ENCODE measurements at regions not wholly inside any gene's neighbourhood (a gene's known extent, or its start where the extent isn't known, plus 50 kb on each side); places are given as distances from the start of the nearest gene placed in this dataset.
A peak's percentile ranks its signal among the peaks of the same experiment; 100 is the strongest.

DNA sequence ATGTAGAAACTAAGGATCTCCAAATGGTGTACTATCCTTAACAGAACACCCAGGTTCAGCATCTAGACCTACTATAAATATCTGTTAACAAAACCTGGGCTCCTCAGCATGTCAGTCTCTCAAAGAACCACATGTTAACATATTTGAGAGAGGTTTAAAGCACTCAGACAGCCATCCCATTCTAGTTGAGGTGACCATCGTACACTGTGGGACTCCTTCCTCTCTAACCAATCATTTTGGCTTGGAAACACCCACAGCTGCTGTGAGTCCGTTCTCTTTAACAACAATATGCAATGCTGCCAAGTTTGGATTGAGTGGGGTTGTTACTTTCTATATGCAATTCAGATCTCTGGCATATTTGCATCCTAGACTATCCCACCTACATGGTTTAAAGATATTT lies 105.8 kb downstream of the MRPL39 start:
- no peak for DNase-seq (ENCODE audit: low read depth)
- no peak overlapping the region for H3K4me3 ChIP-seq (ENCODE audit: low read depth, low read length)
- TF ChIP-seq, protein P1, sequence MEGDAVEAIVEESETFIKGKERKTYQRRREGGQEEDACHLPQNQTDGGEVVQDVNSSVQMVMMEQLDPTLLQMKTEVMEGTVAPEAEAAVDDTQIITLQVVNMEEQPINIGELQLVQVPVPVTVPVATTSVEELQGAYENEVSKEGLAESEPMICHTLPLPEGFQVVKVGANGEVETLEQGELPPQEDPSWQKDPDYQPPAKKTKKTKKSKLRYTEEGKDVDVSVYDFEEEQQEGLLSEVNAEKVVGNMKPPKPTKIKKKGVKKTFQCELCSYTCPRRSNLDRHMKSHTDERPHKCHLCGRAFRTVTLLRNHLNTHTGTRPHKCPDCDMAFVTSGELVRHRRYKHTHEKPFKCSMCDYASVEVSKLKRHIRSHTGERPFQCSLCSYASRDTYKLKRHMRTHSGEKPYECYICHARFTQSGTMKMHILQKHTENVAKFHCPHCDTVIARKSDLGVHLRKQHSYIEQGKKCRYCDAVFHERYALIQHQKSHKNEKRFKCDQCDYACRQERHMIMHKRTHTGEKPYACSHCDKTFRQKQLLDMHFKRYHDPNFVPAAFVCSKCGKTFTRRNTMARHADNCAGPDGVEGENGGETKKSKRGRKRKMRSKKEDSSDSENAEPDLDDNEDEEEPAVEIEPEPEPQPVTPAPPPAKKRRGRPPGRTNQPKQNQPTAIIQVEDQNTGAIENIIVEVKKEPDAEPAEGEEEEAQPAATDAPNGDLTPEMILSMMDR (conservative IDR thresholded peaks at IDR 0.05; ENCODE audit: low read depth, low read length), result no peak

- DNase-seq (ENCODE audit: low read depth), result no peak
- no peak overlapping the region for H3K4me3 ChIP-seq (ENCODE audit: low read depth, low read length)
- TF ChIP-seq, protein P1 (conservative IDR thresholded peaks at IDR 0.05; ENCODE audit: low read depth, low read length), result no peak
These were observed 106.7 kb downstream of the MRPL39 start for GRCh38 chr21:25500598-25500997.

- TF ChIP-seq, protein P1 (conservative IDR thresholded peaks at IDR 0.05; ENCODE audit: low read depth, low read length), result no peak
- DNase-seq (ENCODE audit: low read depth), result peak; percentile 96
- H3K4me3 ChIP-seq (ENCODE audit: low read depth, low read length), result no peak overlapping the region
These were observed 110.3 kb downstream of the MRPL39 start for GRCh38 chr21:25496825-25497482.

- DNase-seq (ENCODE audit: low read depth), result no peak
- TF ChIP-seq, protein P1 (conservative IDR thresholded peaks at IDR 0.05; ENCODE audit: low read depth, low read length), result no peak
- no peak overlapping the region for H3K4me3 ChIP-seq (ENCODE audit: low read depth, low read length)
These were observed 112.5 kb downstream of the MRPL39 start for GRCh38 chr21:25494804-25495203.

DNA sequence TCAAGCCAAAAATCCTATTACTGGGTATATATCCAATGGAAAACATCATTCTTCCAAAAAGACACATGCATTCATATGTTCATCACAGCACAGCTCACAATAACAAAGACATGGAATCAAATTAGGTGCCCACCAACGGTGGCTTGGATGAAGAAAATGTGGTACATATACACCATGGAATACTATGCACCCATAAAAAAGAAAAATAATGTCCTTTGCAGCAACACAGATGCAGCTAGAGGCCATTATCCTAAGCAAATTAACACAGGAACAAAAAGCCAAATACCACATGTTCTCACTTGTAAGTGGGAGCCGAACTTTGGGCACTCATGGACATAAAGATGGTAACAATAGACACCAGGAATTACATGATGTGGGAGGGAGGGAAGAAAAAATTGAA lies 113.6 kb downstream of the MRPL39 start:
- H3K4me3 ChIP-seq (ENCODE audit: low read depth, low read length), result no peak overlapping the region
- DNase-seq (ENCODE audit: low read depth), result no peak
- TF ChIP-seq, protein P1 (conservative IDR thresholded peaks at IDR 0.05; ENCODE audit: low read depth, low read length), result no peak

- TF ChIP-seq, protein P1 (conservative IDR thresholded peaks at IDR 0.05; ENCODE audit: low read depth, low read length), result no peak
- DNase-seq (ENCODE audit: low read depth), result no peak
- H3K4me3 ChIP-seq (ENCODE audit: low read depth, low read length), result no peak overlapping the region
These were observed 116.0 kb downstream of the MRPL39 start for GRCh38 chr21:25491267-25491666.

DNA sequence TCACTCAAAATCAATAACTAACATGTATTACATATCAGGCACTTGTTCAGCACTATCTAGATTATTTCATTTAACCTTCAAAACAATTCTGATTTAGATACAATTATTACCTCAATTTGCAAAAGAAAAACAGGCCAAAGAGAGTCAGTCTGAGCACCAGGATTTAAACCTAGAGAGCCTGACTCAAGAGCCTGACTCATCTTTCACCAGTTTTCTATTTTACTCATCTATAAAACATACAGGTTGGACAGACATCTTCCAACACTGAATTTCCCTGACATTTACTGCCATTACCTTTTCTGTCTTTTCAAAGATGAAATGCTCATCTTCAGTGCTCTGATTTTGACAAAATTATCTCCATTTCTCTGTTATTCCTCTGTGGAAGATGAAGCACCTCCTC lies 116.5 kb downstream of the MRPL39 start:
- TF ChIP-seq, protein P1 (conservative IDR thresholded peaks at IDR 0.05; ENCODE audit: low read depth, low read length), result no peak
- no peak for DNase-seq (ENCODE audit: low read depth)
- H3K4me3 ChIP-seq (ENCODE audit: low read depth, low read length), result no peak overlapping the region
